OCI-LY3 (cell line): ENCODE measurements at regions not wholly inside any gene's neighbourhood (a gene's known extent, or its start where the extent isn't known, plus 50 kb on each side); places are given as distances from the start of the nearest gene placed in this dataset.

Source experiments
- CTCF ChIP-seq: fragments of 200-600, 300-600 bp; sonication (generic); IDR thresholded peaks from 2 replicates; pipeline ENCODE4 v1.5.1; 2014; ENCODE audit warnings: antibody characterized with exemption, low read length, low read depth
- EZH2phosphoT487 ChIP-seq: fragments of 200-600 bp; shearing (Covaris generic); IDR thresholded peaks from 2 replicates; pipeline ENCODE4 v1.6.1; 2018; ENCODE audit warnings: antibody characterized with exemption, mixed run types, low read depth

DNA sequence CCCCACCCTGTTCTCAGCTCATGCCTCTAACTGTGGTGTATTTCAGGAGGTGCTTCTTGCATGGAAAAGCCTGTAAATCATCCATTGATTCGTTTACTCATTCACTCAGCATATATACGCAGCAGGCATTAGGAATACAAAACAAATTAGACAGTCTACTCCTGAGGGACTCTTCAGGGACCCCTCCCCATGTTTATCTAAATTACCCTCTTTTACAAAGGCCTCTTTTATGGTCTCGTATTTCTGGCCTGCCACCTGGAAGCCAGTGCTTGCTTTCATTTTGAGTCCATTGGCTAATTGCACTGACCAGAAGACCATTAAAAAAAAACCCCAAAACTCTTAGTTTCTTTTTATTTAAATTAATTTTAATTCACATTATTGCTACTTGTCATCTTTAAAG lies 134.4 kb downstream of the DACT1 start:
- TF ChIP-seq CTCF (no peak), EZH2phosphoT487 (no peak)
